ENCODE measurements at regions not wholly inside any gene's neighbourhood (a gene's known extent, or its start where the extent isn't known, plus 50 kb on each side); places are given as distances from the start of the nearest gene placed in this dataset.

- TF ChIP-seq CTCF (IDR thresholded peaks at IDR 0.05) (no peak), POLR2A (IDR thresholded peaks at IDR 0.05) (no peak)
Measured at GRCh38 chr5:133897431-133897830, 71.0 kb downstream of the C5orf15 start.

Measured in thyroid gland (tissue), 4 donors.